GM23338 (cell line): ENCODE measurements at regions not wholly inside any gene's neighbourhood (a gene's known extent, or its start where the extent isn't known, plus 50 kb on each side); places are given as distances from the start of the nearest gene placed in this dataset.

Experiments used
- ATAC-seq: fragments of 200-7000 bp; cut with Tn5 transposase; 3 replicates; pipeline ENCODE4 v1.9.1; 2020
- DNase-seq: peaks from one replicate; pipeline ENCODE4 v3.0.0-alpha.2; 2015; ENCODE audit warnings: low spot score
- H2AFZ ChIP-seq: fragments of 200-600 bp; sonication (generic); 2 replicates; pipeline ENCODE4 v1.8.0; 2016; ENCODE audit warnings: antibody characterized with exemption, mild to moderate bottlenecking, moderate library complexity
- H3F3A ChIP-seq: fragments of 200-600 bp; sonication (generic); replicated peaks from 2 replicates; pipeline ENCODE4 v1.8.0; 2017; ENCODE audit warnings: antibody characterized with exemption, mixed run types, low read depth
- H3K27ac ChIP-seq: fragments of 200-600 bp; sonication (generic); 2 replicates; pipeline ENCODE4 v1.6.1; 2016; ENCODE audit warnings: low read depth
- H3K27me3 ChIP-seq: fragments of 200-600 bp; sonication (generic); 2 replicates; pipeline ENCODE4 v1.8.0; 2016; ENCODE audit warnings: mild to moderate bottlenecking, mixed run types, moderate library complexity; ENCODE audit not compliant: insufficient read depth
- H3K36me3 ChIP-seq: fragments of 200-600 bp; sonication (generic); 2 replicates; pipeline ENCODE4 v1.8.0; 2016; ENCODE audit warnings: mild to moderate bottlenecking; ENCODE audit not compliant: insufficient read depth
- H3K4me1 ChIP-seq: fragments of 200-600 bp; sonication (generic); 2 replicates; pipeline ENCODE4 v1.8.0; 2016; ENCODE audit warnings: mild to moderate bottlenecking, moderate library complexity; ENCODE audit not compliant: insufficient read depth
- H3K4me2 ChIP-seq: fragments of 200-600 bp; sonication (generic); 2 replicates; pipeline ENCODE4 v1.7.1; 2017; ENCODE audit warnings: mixed run types
- H3K4me3 ChIP-seq: fragments of 200-600 bp; sonication (generic); 2 replicates; pipeline ENCODE4 v1.6.1; 2016; ENCODE audit warnings: mixed run types
- H3K79me2 ChIP-seq: fragments of 200-600 bp; sonication (generic); replicated peaks from 2 replicates; pipeline ENCODE4 v1.8.0; 2017; ENCODE audit warnings: mild to moderate bottlenecking; ENCODE audit not compliant: insufficient read depth
- H3K9me2 ChIP-seq: fragments of 200-600 bp; sonication (generic); 2 replicates; pipeline ENCODE4 v1.8.0; 2017; ENCODE audit not compliant: insufficient read depth
- H4K20me1 ChIP-seq: fragments of 200-600 bp; sonication (generic); replicated peaks from 2 replicates; pipeline ENCODE4 v1.8.0; 2017; ENCODE audit warnings: mild to moderate bottlenecking; ENCODE audit not compliant: insufficient read depth
- H3K27ac Mint-ChIP-seq: 2 replicates; pipeline ENCODE4 v1.8.0; 2020; ENCODE audit warnings: inconsistent platforms, mild to moderate bottlenecking, moderate library complexity, mixed read lengths
- H3K27me3 Mint-ChIP-seq: 3 replicates; pipeline ENCODE4 v1.8.0; 2022; ENCODE audit warnings: low read depth, mild to moderate bottlenecking, moderate library complexity, mixed read lengths, inconsistent platforms; ENCODE audit not compliant: insufficient read depth, poor library complexity
- H3K36me3 Mint-ChIP-seq: 3 replicates; pipeline ENCODE4 v1.8.0; 2021; ENCODE audit warnings: low read depth, mild to moderate bottlenecking, inconsistent platforms, moderate library complexity, mixed read lengths
- H3K4me1 Mint-ChIP-seq: 3 replicates; pipeline ENCODE4 v1.8.0; 2020; ENCODE audit warnings: mild to moderate bottlenecking, inconsistent platforms, mixed read lengths
- H3K4me3 Mint-ChIP-seq: 3 replicates; pipeline ENCODE4 v1.8.0; 2021; ENCODE audit warnings: moderate library complexity, mild to moderate bottlenecking, inconsistent platforms, mixed read lengths
- H3K9me3 Mint-ChIP-seq: 3 replicates; pipeline ENCODE4 v1.8.0; 2020; ENCODE audit warnings: moderate library complexity, mild to moderate bottlenecking, inconsistent platforms, mixed read lengths
- CREB1 ChIP-seq: fragments of 250-450 bp; sonication (Bioruptor Pico); IDR thresholded peaks from 2 replicates; pipeline ENCODE4 v1.5.0; 2020; ENCODE audit warnings: low read depth, mild to moderate bottlenecking, moderate library complexity
- EZH2 ChIP-seq: fragments of 200-600 bp; sonication (generic); IDR thresholded peaks from one replicate; pipeline ENCODE4 v1.8.0; 2017; ENCODE audit warnings: antibody characterized with exemption, mild to moderate bottlenecking, low read depth; ENCODE audit not compliant: unreplicated experiment
- EZH2phosphoT487 ChIP-seq: fragments of 200-600 bp; sonication (generic); IDR thresholded peaks from one replicate; pipeline ENCODE4 v1.8.1; 2018; ENCODE audit warnings: antibody characterized with exemption; ENCODE audit not compliant: unreplicated experiment
- JUNB ChIP-seq: IDR thresholded peaks from one replicate; pipeline ENCODE4 v1.6.1; 2016; ENCODE audit warnings: antibody characterized with exemption; ENCODE audit not compliant: unreplicated experiment
- NANOG ChIP-seq: IDR thresholded peaks from 2 replicates; pipeline ENCODE4 v1.6.1; 2016; ENCODE audit warnings: antibody characterized with exemption, borderline replicate concordance
- POLR2AphosphoS5 ChIP-seq: IDR thresholded peaks from 2 replicates; pipeline ENCODE4 v1.6.1; 2016; ENCODE audit warnings: antibody characterized with exemption, low read depth
- STAT1 ChIP-seq: IDR thresholded peaks from one replicate; pipeline ENCODE4 v1.6.1; 2016; ENCODE audit warnings: antibody characterized with exemption; ENCODE audit not compliant: unreplicated experiment
- ZNF114 ChIP-seq: fragments of 250-450 bp; sonication (Bioruptor Pico); IDR thresholded peaks from 2 replicates; pipeline ENCODE4 v1.5.0; 2020; ENCODE audit warnings: mild to moderate bottlenecking, moderate library complexity
- ZNF331 ChIP-seq: fragments of 250-450 bp; sonication (Bioruptor Pico); IDR thresholded peaks from 2 replicates; pipeline ENCODE4 v1.5.0; 2020; ENCODE audit warnings: low read depth, mild to moderate bottlenecking, moderate library complexity
- TF ChIP-seq, protein P1 (sequence below): IDR thresholded peaks from 2 replicates; pipeline ENCODE4 v1.6.1; 2016; ENCODE audit warnings: antibody characterized with exemption
- TF ChIP-seq, protein P2 (sequence below): IDR thresholded peaks from one replicate; pipeline ENCODE4 v1.6.1; 2018; ENCODE audit warnings: antibody characterized with exemption; ENCODE audit not compliant: unreplicated experiment
- TF ChIP-seq, protein P3 (sequence below), 2 experiments: fragments of 200-600 bp in 1 of 2; sonication (generic) in 1 of 2; conservative IDR thresholded peaks; 2 replicates each; pipeline versions ENCODE4 v1.5.1 to v1.6.1; 2016 to 2017; ENCODE audit warnings: antibody characterized with exemption in 2 of 2, low read depth in 2 of 2, mild to moderate bottlenecking in 2 of 2, moderate library complexity in 1 of 2
- TF ChIP-seq, protein P4 (sequence below): fragments of 250-450 bp; sonication (Bioruptor Pico); IDR thresholded peaks from 2 replicates; pipeline ENCODE4 v1.5.0; 2020; ENCODE audit warnings: mild to moderate bottlenecking, moderate library complexity

DNA sequence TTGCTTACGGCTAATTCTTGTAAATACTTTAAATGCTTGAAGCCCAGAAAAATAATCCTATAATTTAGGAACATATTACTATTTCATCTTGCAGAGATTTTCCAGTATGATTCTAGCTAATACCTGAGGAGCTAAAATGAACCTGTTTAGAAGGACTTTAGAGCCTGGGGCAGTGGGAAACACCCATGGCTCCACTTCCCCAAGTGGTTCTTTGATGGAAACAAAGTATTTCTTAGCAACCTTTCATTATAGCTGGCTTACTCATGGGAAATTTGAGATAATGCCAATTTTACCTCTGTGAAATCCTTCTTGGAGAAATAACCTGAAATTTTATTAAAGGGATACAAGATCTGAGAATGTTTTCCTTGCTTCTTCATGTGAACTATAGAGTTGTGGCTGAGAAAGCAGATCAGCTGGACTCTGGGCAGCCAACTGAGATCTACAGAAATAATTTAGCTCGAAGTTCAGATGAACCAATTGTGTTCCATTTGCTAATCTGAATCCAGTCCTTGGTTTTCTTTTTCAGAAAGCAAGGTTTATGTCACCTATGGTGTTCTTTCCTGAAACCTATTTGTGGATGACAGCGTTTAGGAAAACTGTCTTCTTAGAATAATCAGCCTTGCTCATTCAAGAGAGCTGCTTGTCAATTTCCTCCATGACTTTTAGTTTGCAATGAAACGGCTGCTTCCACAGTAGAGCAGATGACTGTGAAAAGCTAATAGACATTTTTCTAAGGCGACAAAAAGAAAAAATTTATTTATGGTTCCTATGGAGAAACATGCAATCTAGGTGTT, 141.8 kb upstream of the CPM start:
- Mint-ChIP-seq H3K4me3 (no peak overlapping the region), H3K27me3 (no peaks in the 10 kb centered on the region), H3K4me1 (peaks cover 4% of the 10 kb centered on the region; the same call in 2 of the 3 replicates), H3K27ac (no peak overlapping the region), H3K9me3 (no peaks in the 10 kb centered on the region), H3K36me3 (no peaks in the 10 kb centered on the region)
- Histone ChIP-seq H3K27ac (no peak overlapping the region), H3K9me2 (no peaks in the 10 kb centered on the region), H3F3A (no peaks in the 10 kb centered on the region), H3K79me2 (no peaks in the 10 kb centered on the region), H3K4me2 (no peak overlapping the region), H4K20me1 (no peaks in the 10 kb centered on the region), H2AFZ (no peak overlapping the region; the same call in 1 of the 2 replicates), H3K36me3 (no peaks in the 10 kb centered on the region), H3K27me3 (no peaks in the 10 kb centered on the region), H3K4me3 (no peak overlapping the region), H3K4me1 (no peaks in the 10 kb centered on the region)
- no peak for TF ChIP-seq POLR2AphosphoS5
- TF ChIP-seq NANOG = no peak
- TF ChIP-seq, protein P1, sequence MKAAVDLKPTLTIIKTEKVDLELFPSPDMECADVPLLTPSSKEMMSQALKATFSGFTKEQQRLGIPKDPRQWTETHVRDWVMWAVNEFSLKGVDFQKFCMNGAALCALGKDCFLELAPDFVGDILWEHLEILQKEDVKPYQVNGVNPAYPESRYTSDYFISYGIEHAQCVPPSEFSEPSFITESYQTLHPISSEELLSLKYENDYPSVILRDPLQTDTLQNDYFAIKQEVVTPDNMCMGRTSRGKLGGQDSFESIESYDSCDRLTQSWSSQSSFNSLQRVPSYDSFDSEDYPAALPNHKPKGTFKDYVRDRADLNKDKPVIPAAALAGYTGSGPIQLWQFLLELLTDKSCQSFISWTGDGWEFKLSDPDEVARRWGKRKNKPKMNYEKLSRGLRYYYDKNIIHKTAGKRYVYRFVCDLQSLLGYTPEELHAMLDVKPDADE = no peak
- no peak for TF ChIP-seq STAT1
- TF ChIP-seq EZH2phosphoT487 = no peak
- no peak for TF ChIP-seq JUNB
- no peak for TF ChIP-seq CREB1 (CRISPR knock-in tag)
- TF ChIP-seq EZH2 = no peak
- TF ChIP-seq, protein P2, sequence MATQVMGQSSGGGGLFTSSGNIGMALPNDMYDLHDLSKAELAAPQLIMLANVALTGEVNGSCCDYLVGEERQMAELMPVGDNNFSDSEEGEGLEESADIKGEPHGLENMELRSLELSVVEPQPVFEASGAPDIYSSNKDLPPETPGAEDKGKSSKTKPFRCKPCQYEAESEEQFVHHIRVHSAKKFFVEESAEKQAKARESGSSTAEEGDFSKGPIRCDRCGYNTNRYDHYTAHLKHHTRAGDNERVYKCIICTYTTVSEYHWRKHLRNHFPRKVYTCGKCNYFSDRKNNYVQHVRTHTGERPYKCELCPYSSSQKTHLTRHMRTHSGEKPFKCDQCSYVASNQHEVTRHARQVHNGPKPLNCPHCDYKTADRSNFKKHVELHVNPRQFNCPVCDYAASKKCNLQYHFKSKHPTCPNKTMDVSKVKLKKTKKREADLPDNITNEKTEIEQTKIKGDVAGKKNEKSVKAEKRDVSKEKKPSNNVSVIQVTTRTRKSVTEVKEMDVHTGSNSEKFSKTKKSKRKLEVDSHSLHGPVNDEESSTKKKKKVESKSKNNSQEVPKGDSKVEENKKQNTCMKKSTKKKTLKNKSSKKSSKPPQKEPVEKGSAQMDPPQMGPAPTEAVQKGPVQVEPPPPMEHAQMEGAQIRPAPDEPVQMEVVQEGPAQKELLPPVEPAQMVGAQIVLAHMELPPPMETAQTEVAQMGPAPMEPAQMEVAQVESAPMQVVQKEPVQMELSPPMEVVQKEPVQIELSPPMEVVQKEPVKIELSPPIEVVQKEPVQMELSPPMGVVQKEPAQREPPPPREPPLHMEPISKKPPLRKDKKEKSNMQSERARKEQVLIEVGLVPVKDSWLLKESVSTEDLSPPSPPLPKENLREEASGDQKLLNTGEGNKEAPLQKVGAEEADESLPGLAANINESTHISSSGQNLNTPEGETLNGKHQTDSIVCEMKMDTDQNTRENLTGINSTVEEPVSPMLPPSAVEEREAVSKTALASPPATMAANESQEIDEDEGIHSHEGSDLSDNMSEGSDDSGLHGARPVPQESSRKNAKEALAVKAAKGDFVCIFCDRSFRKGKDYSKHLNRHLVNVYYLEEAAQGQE = no peak
- TF ChIP-seq, protein P3, sequence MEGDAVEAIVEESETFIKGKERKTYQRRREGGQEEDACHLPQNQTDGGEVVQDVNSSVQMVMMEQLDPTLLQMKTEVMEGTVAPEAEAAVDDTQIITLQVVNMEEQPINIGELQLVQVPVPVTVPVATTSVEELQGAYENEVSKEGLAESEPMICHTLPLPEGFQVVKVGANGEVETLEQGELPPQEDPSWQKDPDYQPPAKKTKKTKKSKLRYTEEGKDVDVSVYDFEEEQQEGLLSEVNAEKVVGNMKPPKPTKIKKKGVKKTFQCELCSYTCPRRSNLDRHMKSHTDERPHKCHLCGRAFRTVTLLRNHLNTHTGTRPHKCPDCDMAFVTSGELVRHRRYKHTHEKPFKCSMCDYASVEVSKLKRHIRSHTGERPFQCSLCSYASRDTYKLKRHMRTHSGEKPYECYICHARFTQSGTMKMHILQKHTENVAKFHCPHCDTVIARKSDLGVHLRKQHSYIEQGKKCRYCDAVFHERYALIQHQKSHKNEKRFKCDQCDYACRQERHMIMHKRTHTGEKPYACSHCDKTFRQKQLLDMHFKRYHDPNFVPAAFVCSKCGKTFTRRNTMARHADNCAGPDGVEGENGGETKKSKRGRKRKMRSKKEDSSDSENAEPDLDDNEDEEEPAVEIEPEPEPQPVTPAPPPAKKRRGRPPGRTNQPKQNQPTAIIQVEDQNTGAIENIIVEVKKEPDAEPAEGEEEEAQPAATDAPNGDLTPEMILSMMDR (conservative IDR thresholded peaks at IDR 0.05; ENCODE audit: low read depth in 2 of 2) = no peak
- no peak for TF ChIP-seq ZNF114 (CRISPR knock-in tag)
- TF ChIP-seq, protein P4, sequence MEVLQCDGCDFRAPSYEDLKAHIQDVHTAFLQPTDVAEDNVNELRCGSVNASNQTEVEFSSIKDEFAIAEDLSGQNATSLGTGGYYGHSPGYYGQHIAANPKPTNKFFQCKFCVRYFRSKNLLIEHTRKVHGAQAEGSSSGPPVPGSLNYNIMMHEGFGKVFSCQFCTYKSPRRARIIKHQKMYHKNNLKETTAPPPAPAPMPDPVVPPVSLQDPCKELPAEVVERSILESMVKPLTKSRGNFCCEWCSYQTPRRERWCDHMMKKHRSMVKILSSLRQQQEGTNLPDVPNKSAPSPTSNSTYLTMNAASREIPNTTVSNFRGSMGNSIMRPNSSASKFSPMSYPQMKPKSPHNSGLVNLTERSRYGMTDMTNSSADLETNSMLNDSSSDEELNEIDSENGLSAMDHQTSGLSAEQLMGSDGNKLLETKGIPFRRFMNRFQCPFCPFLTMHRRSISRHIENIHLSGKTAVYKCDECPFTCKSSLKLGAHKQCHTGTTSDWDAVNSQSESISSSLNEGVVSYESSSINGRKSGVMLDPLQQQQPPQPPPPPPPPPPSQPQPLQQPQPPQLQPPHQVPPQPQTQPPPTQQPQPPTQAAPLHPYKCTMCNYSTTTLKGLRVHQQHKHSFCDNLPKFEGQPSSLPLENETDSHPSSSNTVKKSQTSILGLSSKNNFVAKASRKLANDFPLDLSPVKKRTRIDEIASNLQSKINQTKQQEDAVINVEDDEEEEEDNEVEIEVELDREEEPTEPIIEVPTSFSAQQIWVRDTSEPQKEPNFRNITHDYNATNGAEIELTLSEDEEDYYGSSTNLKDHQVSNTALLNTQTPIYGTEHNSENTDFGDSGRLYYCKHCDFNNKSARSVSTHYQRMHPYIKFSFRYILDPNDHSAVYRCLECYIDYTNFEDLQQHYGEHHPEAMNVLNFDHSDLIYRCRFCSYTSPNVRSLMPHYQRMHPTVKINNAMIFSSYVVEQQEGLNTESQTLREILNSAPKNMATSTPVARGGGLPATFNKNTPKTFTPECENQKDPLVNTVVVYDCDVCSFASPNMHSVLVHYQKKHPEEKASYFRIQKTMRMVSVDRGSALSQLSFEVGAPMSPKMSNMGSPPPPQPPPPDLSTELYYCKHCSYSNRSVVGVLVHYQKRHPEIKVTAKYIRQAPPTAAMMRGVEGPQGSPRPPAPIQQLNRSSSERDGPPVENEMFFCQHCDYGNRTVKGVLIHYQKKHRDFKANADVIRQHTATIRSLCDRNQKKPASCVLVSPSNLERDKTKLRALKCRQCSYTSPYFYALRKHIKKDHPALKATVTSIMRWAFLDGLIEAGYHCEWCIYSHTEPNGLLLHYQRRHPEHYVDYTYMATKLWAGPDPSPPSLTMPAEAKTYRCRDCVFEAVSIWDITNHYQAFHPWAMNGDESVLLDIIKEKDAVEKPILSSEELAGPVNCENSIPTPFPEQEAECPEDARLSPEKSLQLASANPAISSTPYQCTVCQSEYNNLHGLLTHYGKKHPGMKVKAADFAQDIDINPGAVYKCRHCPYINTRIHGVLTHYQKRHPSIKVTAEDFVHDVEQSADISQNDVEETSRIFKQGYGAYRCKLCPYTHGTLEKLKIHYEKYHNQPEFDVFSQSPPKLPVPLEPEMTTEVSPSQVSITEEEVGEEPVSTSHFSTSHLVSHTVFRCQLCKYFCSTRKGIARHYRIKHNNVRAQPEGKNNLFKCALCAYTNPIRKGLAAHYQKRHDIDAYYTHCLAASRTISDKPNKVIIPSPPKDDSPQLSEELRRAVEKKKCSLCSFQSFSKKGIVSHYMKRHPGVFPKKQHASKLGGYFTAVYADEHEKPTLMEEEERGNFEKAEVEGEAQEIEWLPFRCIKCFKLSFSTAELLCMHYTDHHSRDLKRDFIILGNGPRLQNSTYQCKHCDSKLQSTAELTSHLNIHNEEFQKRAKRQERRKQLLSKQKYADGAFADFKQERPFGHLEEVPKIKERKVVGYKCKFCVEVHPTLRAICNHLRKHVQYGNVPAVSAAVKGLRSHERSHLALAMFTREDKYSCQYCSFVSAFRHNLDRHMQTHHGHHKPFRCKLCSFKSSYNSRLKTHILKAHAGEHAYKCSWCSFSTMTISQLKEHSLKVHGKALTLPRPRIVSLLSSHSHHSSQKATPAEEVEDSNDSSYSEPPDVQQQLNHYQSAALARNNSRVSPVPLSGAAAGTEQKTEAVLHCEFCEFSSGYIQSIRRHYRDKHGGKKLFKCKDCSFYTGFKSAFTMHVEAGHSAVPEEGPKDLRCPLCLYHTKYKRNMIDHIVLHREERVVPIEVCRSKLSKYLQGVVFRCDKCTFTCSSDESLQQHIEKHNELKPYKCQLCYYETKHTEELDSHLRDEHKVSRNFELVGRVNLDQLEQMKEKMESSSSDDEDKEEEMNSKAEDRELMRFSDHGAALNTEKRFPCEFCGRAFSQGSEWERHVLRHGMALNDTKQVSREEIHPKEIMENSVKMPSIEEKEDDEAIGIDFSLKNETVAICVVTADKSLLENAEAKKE = no peak
- no peak for TF ChIP-seq ZNF331
- ATAC-seq = no peak
- no peak for DNase-seq
